ENCODE measurements at regions not wholly inside any gene's neighbourhood (a gene's known extent, or its start where the extent isn't known, plus 50 kb on each side); places are given as distances from the start of the nearest gene placed in this dataset.

GRCh38 chrX:138082896-138083295 lies 517.0 kb downstream of the ZIC3 start:
- TF ChIP-seq, protein P1, sequence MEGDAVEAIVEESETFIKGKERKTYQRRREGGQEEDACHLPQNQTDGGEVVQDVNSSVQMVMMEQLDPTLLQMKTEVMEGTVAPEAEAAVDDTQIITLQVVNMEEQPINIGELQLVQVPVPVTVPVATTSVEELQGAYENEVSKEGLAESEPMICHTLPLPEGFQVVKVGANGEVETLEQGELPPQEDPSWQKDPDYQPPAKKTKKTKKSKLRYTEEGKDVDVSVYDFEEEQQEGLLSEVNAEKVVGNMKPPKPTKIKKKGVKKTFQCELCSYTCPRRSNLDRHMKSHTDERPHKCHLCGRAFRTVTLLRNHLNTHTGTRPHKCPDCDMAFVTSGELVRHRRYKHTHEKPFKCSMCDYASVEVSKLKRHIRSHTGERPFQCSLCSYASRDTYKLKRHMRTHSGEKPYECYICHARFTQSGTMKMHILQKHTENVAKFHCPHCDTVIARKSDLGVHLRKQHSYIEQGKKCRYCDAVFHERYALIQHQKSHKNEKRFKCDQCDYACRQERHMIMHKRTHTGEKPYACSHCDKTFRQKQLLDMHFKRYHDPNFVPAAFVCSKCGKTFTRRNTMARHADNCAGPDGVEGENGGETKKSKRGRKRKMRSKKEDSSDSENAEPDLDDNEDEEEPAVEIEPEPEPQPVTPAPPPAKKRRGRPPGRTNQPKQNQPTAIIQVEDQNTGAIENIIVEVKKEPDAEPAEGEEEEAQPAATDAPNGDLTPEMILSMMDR (IDR thresholded peaks at IDR 0.05) = no peak
- TF ChIP-seq POLR2A (IDR thresholded peaks at IDR 0.05) = no peak
